ENCODE measurements at regions not wholly inside any gene's neighbourhood (a gene's known extent, or its start where the extent isn't known, plus 50 kb on each side); places are given as distances from the start of the nearest gene placed in this dataset.
"Not testable (repeated sequence)": the region's sequence is repeated elsewhere in the genome, so short reads cannot be mapped to it uniquely, and the experiment has no call there.

GRCh38 chr21:32968103-32968502, 57.6 kb upstream of the OLIG2 start:
- not testable (repeated sequence) for H3K4me3 Mint-ChIP-seq; H3K36me3 Mint-ChIP-seq (ENCODE audit: low read depth); DNase-seq; H3K9me3 Mint-ChIP-seq; H3K27ac Mint-ChIP-seq; H3K27me3 Mint-ChIP-seq; H3K4me1 Mint-ChIP-seq (ENCODE audit: low read depth)

GRCh38 chr21:32974653-32975052, 51.1 kb upstream of the OLIG2 start:
- Mint-ChIP-seq H3K36me3 (ENCODE audit: low read depth) (no peaks in the 10 kb centered on the region), H3K27ac (no peak overlapping the region), H3K9me3 (no peaks in the 10 kb centered on the region), H3K4me1 (ENCODE audit: low read depth) (no peaks in the 10 kb centered on the region), H3K4me3 (no peak overlapping the region), H3K27me3 (peaks cover 26% of the 10 kb centered on the region)
- no peak for DNase-seq

- no peak for DNase-seq
- Mint-ChIP-seq H3K36me3 (ENCODE audit: low read depth) (no peaks in the 10 kb centered on the region), H3K27ac (no peak overlapping the region), H3K9me3 (no peaks in the 10 kb centered on the region), H3K4me1 (ENCODE audit: low read depth) (no peaks in the 10 kb centered on the region), H3K4me3 (no peak overlapping the region), H3K27me3 (peaks cover 31% of the 10 kb centered on the region)
Observed at GRCh38 chr21:32975811-32976431, 49.8 kb upstream of the OLIG2 start.
